ENCODE measurements at regions not wholly inside any gene's neighbourhood (a gene's known extent, or its start where the extent isn't known, plus 50 kb on each side); places are given as distances from the start of the nearest gene placed in this dataset.
A peak's percentile ranks its signal among the peaks of the same experiment; 100 is the strongest.

DNA sequence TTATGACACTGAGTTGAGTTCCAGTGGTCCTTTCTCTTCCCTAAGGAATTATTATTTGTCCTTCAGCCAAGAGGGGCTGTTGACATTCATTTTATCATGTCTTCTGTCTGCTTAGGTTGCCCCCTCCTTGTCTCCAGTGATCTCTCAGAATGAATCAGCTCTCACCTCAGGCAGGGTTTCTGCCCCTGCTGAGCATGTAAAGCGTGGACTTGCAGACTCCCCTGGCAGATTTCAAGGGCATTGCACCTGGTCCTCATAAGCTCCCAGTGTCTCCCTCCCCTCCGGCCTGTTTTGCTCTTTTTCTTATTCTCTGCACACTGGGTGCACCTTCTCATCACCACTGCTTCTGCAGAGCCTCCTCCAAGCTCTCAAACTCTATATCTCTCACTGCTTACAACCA is 188.4 kb downstream of the KCNS3 start:
- Histone ChIP-seq H4K20me1 (replicated peaks in 1 of 2; ENCODE audit: control insufficient read depth in 1 of 2, insufficient read depth in 2 of 2, low read length in 2 of 2) (no peaks in the 10 kb centered on the region), H4K91ac (replicated peaks; ENCODE audit: insufficient read length, low read length) (no peak overlapping the region), H3K18ac (ENCODE audit: extremely low read depth, low read length) (no peak overlapping the region), H3K9me3 (ENCODE audit: insufficient read depth in 2 of 2, low read depth in 1 of 2, low read length in 1 of 2) (no peaks in the 10 kb centered on the region), H2BK120ac (replicated peaks; ENCODE audit: low read depth, low read length) (no peak overlapping the region), H2BK5ac (ENCODE audit: low read depth, low read length) (no peak overlapping the region), H3K23me2 (ENCODE audit: low read depth, low read length) (no peaks in the 10 kb centered on the region; the same call in 1 of the 2 replicates), H3K23ac (ENCODE audit: insufficient read length) (no peak overlapping the region), H3K27ac (ENCODE audit: low read depth, low read length) (no peak overlapping the region), H3K56ac (replicated peaks; ENCODE audit: insufficient read length, low read depth, low read length) (no peak overlapping the region), H3K79me1 (ENCODE audit: low read depth, low read length) (no peaks in the 10 kb centered on the region), H3K4ac (replicated peaks; ENCODE audit: insufficient read length, low read depth, low read length) (no peak overlapping the region), H2BK15ac (ENCODE audit: low read length) (no peak overlapping the region), H3K79me2 (ENCODE audit: control insufficient read depth in 1 of 2, insufficient read depth in 2 of 2, low read length in 2 of 2) (no peaks in the 10 kb centered on the region), H3K14ac (ENCODE audit: insufficient read length) (no peak overlapping the region), H4K5ac (ENCODE audit: insufficient read length, low read depth, low read length) (no peak overlapping the region), H3K9ac (replicated peaks in 1 of 4; ENCODE audit: extremely low read depth in 1 of 4, low read depth in 3 of 4, low read length in 3 of 4) (no peak overlapping the region), H2BK12ac (ENCODE audit: low read depth, low read length) (no peak overlapping the region), H2AFZ (ENCODE audit: low read length) (no peak overlapping the region), H3K4me3 (ENCODE audit: extremely low read depth in 1 of 4, insufficient read depth in 2 of 4, low read depth in 3 of 4, low read length in 4 of 4) (no peak overlapping the region), H3K4me2 (ENCODE audit: insufficient read depth in 1 of 2, low read depth in 2 of 2, low read length in 2 of 2) (no peak overlapping the region), H3K27me3 (replicated peaks in 1 of 4; ENCODE audit: control insufficient read depth in 3 of 4, extremely low read depth in 1 of 4, insufficient read depth in 3 of 4, low read length in 3 of 4) (no peaks in the 10 kb centered on the region), H2BK20ac (ENCODE audit: low read length) (no peak overlapping the region), H4K8ac (ENCODE audit: extremely low read depth, insufficient read depth, low read length) (no peak overlapping the region), H2AK5ac (ENCODE audit: low read depth, low read length) (no peak overlapping the region), H3K36me3 (ENCODE audit: control insufficient read depth in 2 of 4, insufficient read depth in 4 of 4, low read length in 3 of 4) (no peaks in the 10 kb centered on the region), H3K4me1 (replicated peaks in 1 of 4; ENCODE audit: control insufficient read depth in 3 of 4, insufficient read depth in 4 of 4, low read length in 3 of 4) (peaks cover 0 to 3% (median 0%) of the 10 kb centered on the region in 4 experiments; a peak in 1 of 7 replicates)
- DNase-seq (ENCODE audit: low read depth in 1 of 2, low spot score in 2 of 2) (no peak), FAIRE-seq (no peak)
- ChIA-PET CTCF (ENCODE audit: partially characterized antibody) (interaction anchor here (1.1 to 1.2 kb wide), 3 partner anchors 13 to 148 kb away, joined by 3 to 4 read pairs (median 3); no protein-coding TSS in a partner anchor), POLR2A (ENCODE audit: partially characterized antibody) (no interaction called here)
- 79% methylated on average over 2 of the region's 2 CpGs; no CpG with 5 or more reads in 1 of the 2 experiments for WGBS, 2 experiments (ENCODE audit: extremely low coverage in 1 of 2, insufficient coverage in 1 of 2, insufficient read length in 1 of 2, insufficient replicate concordance in 2 of 2, low coverage in 1 of 2, low lambda C conversion rate in 2 of 2, missing lambda C conversion rate in 1 of 2)
- TF ChIP-seq RAD21 (IDR thresholded peaks at IDR 0.05 in 1 of 2, conservative IDR thresholded peaks at IDR 0.05 in 1 of 2; ENCODE audit: low read depth in 2 of 2, low read length in 2 of 2) (peak; percentile 11 to 37; a peak in 2 of 4 replicates), RFX5 (IDR thresholded peaks at IDR 0.05; ENCODE audit: borderline replicate concordance, low read depth, low read length) (no peak)
- TF ChIP-seq, protein P1, sequence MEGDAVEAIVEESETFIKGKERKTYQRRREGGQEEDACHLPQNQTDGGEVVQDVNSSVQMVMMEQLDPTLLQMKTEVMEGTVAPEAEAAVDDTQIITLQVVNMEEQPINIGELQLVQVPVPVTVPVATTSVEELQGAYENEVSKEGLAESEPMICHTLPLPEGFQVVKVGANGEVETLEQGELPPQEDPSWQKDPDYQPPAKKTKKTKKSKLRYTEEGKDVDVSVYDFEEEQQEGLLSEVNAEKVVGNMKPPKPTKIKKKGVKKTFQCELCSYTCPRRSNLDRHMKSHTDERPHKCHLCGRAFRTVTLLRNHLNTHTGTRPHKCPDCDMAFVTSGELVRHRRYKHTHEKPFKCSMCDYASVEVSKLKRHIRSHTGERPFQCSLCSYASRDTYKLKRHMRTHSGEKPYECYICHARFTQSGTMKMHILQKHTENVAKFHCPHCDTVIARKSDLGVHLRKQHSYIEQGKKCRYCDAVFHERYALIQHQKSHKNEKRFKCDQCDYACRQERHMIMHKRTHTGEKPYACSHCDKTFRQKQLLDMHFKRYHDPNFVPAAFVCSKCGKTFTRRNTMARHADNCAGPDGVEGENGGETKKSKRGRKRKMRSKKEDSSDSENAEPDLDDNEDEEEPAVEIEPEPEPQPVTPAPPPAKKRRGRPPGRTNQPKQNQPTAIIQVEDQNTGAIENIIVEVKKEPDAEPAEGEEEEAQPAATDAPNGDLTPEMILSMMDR (IDR thresholded peaks at IDR 0.05; ENCODE audit: control extremely low read depth in 1 of 3, insufficient read depth in 1 of 3, low read depth in 1 of 3, low read length in 3 of 3) = peak in 2 of 3 experiments; percentile 12 to 19; a peak in 2 of 4 replicates
